Activated CD4-positive, alpha-beta T cell treated with anti-CD3 and anti-CD28 coated beads, Interleukin-2, Interleukin-6, amounts not matched to agents 100 ng/mL and 50 ng/mL, durations not matched to agents 16 hours and 8 hours (primary cell): ENCODE measurements at regions not wholly inside any gene's neighbourhood (a gene's known extent, or its start where the extent isn't known, plus 50 kb on each side); places are given as distances from the start of the nearest gene placed in this dataset.

Experiments used
- DNase-seq: peaks from one replicate; pipeline ENCODE4 v3.0.0-alpha.2; 2020

DNA sequence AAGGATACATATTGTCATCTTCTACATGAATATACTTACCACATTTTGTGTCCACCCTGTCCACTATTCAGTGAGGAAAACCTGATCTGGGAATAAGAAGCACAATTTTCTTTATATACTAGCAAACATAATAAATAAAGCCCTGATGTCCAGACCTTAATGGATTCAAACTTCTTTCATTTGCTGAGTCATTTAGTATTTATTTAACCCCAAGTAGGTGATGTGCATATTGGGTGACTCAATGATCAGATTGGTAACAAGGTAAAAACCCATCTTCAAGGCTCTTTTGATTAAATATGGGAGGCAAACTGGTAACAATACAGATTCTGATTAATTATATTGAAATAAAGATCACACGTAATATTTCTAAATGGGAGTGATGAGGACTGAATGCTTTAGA is 1159.8 kb upstream of the EYS start:
- no peak for DNase-seq

DNA sequence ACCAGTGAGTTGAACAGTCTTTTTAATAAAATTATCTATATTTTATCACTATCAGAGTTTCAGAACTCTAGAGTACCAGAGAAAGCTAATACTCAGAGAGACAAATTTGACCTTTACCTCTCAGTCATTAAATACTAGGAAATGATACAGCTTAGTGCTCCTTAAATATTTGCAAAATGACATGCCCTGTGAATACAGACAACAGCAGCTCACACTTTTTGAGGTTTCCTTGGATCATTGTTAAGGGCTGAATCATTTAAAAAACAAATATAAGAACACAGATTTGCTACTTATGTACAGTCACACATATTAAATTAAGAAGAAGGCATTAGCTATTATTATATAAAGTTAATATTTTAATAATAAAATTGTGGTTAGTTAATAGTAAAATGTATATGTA is 1158.7 kb upstream of the EYS start:
- DNase-seq: no peak

GRCh38 chr6:66861007-66861541 is 1154.0 kb upstream of the EYS start:
- DNase-seq: no peak

GRCh38 chr6:66860328-66860727 is 1153.3 kb upstream of the EYS start:
- DNase-seq: no peak

DNA sequence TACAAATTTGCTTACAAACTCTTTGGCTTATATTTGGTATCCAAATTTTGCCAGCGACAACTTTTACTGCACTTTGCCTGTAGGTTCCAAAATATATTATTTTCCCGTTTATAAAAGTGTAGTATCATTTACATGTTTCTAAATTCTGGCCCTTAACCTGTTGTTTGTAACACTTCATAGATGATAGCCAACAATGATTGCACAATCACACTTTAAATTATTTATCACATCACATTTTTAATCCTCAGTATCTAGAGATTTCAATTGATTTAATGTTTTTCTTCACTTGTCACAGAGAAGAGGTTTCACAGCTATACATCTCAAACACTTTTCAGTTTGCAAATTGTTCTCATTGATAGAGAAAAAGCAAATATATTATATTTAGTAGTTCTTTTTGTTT is 1151.2 kb upstream of the EYS start:
- no peak for DNase-seq

GRCh38 chr6:66854014-66854413 is 1147.0 kb upstream of the EYS start:
- no peak for DNase-seq

DNA sequence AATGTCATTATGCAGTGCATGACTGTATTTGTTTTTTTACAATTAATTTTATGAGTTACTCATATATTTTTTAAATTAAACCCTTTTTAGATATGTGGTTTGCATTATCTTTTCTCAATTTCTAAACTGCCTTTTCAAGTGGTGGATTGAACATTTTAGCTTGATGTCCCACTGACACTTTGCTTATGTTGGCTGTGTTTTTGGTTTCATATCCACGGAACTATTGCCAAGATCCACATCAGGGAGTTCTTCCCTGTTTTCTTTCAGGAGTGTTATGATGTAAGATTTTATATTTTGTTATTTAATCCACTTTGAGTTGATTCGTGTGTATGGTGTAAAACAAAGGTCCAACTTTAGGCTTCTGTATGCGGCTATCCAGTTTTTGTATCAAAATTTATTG is 1144.9 kb upstream of the EYS start:
- DNase-seq: no peak

DNA sequence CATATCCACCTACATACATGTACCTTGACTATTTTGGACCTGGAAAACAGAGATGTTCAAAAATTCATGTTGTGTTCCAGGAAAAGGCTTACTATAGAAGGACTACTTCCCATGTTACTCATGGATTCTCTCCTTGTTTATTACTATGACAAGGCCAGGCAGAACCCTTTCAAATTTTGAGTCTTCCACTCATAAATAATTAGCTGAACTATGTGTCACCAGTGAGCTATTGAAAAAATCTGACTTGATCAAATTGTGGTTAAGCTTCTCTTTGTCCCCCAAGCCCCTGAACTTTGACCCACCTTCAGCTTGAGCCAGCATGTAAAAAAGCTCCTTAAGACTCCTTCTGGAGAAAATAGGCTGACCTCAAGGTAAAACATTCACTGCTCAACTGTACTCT is 1142.8 kb upstream of the EYS start:
- DNase-seq: no peak

GRCh38 chr6:66848244-66848953 is 1141.4 kb upstream of the EYS start:
- DNase-seq: no peak

GRCh38 chr6:66838764-66839163 is 1131.7 kb upstream of the EYS start:
- DNase-seq: no peak

- DNase-seq: no peak
These were observed 1118.5 kb upstream of the EYS start for GRCh38 chr6:66825539-66825938.

DNA sequence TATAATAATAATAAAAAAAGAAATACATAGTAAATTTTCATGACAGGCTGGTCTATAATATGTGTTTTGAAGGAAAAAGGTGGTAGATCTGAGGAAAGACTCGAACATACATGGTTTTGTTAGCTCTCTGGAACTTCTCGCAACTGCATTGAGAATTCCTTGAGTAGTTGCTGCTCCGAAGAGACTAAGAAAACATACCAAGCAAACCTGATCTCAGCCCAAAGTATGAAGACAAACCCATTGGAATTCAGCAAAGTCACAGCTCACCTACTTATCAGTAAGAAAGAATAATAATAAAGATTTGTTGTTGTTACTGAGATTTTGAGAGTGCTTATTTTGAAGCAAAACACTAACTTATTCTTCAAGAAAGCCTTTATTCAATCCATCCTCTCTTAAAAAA is 1107.1 kb upstream of the EYS start:
- no peak for DNase-seq

DNA sequence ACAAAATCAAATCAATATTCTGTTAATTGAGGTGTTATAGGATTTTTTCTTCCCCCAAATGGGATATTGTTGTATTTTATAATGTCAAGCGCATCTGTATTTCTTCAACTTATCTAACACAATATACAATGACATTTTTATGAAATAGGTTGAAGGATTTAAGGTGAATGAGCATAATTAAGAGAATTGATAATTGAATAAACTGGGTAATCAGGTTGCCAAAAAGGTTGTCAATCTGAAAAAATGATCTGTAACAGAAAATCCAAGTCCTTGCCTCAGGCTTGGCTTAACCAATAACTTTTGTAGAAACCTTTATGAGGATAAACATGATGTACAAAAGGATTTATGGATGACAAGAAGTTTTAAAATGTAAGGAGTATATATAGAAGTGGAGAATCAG is 1101.7 kb upstream of the EYS start:
- no peak for DNase-seq

DNA sequence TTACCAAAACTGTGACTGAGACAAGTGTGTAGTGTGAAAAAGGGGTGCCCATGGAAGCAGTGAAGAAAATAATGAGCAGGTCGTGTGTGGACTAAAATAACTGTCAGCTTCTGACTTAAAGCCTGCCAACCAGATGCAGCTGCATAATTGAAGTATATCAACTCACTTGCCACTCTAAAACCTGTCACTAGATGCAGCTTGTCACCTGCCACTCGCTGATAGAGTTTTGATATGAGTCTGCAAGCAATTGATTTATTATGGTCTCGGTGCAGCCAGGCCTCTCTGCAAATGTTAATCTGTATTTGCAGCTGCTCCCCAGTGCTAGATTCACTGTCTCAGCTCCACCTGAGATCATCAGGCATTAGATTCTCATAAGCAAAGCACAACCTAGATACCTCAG is 1090.0 kb upstream of the EYS start:
- no peak for DNase-seq

- DNase-seq: no peak
These were observed 1081.6 kb upstream of the EYS start for GRCh38 chr6:66788579-66788978.

- DNase-seq: no peak
These were observed 1065.8 kb upstream of the EYS start for GRCh38 chr6:66772800-66773199.

GRCh38 chr6:66771626-66772025 is 1064.6 kb upstream of the EYS start:
- DNase-seq: no peak

GRCh38 chr6:66751630-66752029 is 1044.6 kb upstream of the EYS start:
- DNase-seq: no peak

GRCh38 chr6:66740346-66740745 is 1033.3 kb upstream of the EYS start:
- DNase-seq: no peak

DNA sequence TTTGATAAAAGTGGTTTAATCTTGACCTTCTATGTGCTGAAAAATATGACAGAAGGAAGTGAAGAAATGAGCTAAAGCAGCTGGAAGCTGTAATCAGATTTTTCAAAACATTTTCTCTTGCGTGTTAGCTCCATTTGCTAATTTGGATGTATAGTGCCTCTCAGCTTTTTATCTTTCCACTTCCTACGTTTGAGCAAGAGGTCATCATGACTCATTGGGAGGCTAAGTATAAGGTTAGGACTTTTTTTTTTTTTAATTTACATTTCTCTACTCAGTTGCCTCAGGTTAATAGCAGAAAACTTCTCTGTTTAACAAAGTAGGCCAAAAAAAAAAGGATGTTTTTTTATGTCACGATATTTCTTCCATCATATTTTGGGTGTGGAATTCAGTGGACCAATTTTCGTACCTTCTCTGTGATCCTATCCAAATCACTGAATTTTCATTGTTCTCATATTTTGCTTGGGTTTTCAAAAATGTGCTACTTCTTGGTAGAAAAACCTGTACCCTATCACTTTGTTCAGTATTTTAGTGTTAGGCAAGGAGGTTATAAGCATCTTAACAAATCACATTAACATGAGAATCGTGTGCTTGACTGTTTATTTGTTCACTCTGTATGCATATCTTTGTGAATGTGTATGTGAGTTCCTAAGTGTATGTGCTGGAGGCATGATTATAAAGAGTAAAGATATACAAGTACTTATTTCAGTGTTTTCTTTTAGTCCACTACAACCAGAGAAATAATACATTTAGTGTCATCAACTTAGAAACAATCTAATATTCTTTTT is 1028.3 kb upstream of the EYS start:
- no peak for DNase-seq

- DNase-seq: no peak
These were observed 1024.3 kb upstream of the EYS start for GRCh38 chr6:66731310-66731709.

DNA sequence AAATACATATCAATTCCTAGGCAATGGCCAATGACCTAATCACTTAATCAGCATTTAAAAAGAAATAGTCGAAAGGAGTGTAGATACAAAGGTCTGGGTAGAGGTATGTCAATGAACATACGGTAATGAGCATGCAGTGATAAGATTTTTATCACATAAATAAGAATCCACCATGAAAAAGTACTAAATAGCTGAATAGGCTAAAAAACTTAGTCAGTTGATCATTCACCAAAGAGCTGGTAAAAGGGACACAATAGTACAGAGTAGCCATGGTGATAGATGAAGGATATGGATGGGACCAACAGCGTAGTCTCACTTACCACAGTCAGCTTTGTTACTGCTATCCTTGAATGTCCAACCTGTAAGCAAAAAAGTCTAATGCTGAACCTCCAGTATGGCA is 1018.6 kb upstream of the EYS start:
- DNase-seq: no peak

DNA sequence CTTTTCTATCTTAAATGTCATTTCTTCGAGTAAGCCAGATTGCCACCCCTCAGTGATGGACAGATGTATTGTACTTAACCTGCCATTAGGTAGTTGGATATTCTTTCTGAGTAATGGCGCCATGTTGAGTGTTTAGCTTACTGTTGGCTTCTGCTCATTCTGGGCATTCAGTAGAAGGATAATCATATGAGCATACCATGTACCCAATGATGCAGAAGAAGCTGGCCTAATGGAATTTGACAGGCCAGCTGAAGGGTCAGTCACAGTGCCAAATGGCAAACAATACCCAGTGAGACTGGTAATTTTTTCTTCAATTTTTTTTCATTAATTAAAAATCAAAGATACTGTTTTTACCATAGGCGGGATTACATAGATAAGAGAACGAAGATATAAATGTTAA is 1010.8 kb upstream of the EYS start:
- DNase-seq: no peak

GRCh38 chr6:66699385-66699784 is 992.4 kb upstream of the EYS start:
- no peak for DNase-seq

DNA sequence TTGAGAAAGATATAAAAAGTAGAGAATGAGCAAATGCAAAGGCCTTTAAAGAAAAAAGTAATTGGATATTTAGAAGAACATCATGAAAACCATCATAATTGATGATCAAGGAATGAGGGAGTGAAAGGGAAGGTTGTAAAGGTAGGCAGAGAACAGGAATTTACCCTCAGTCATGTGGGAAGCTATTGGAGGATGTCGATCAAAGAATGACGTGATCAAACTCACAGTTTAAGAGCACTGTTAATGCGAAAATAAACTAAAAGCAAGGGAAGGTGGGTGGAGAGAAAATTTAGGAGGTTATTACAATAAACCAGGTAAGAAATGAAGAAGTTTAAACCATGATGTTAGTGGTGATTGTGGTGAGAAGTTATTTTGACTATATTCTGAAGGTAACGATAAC is 982.6 kb upstream of the EYS start:
- DNase-seq: no peak
